ENCODE measurements at regions not wholly inside any gene's neighbourhood (a gene's known extent, or its start where the extent isn't known, plus 50 kb on each side); places are given as distances from the start of the nearest gene placed in this dataset.

DNA sequence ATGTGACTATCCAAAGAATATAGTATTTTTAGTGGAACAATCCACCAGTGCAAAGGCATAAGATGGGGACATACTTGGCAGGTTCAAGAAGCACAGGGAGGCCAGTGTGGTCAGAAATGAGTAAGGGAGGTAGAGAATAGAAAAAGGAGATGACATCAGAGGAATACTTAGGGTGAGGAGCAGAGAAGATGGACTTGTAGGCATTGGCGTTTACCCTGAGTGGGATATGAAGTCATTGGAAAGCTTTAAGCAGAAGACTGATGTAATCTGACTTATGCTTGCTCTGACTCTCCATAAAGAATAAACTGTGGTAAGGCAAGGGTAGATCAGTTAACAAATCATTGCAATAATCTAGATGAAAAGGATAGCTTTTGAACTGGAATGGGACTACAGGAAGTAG lies 228.7 kb downstream of the GJA1 start:
- no peaks in the 10 kb centered on the region for H3K27me3 ChIP-seq (replicated peaks in 1 of 2; ENCODE audit: control insufficient read depth in 2 of 2, insufficient read depth in 2 of 2, low read length in 1 of 2)
- H3K79me2 ChIP-seq (ENCODE audit: control insufficient read depth, insufficient read depth, low read length), result no peaks in the 10 kb centered on the region
- ChIA-PET RAD21 (ENCODE audit: unreplicated experiment) (no interaction called here), POLR2A (no interaction called here), CTCF (no interaction called here), SMC1A (ENCODE audit: uncharacterized antibody, unreplicated experiment) (no interaction called here)
- WGBS (ENCODE audit: insufficient coverage, insufficient replicate concordance, low lambda C conversion rate, missing lambda C conversion rate), result 0% methylated on average over 1 of the region's 1 CpG
- BruUV-seq (replicated peaks), result no TSS peak
- H3K9me3 ChIP-seq (replicated peaks; ENCODE audit: control insufficient read depth, insufficient read depth, low read length), result no peaks in the 10 kb centered on the region
- in situ Hi-C loops (cut with MboI) (no loop called here), intact Hi-C loops (cut with micrococcal nuclease; ENCODE audit: unreplicated experiment) (no loop called here)
- FAIRE-seq, result no peak
- no peaks in the 10 kb centered on the region for H3K36me3 ChIP-seq (ENCODE audit: control insufficient read depth in 2 of 2, insufficient read depth in 2 of 2, low read length in 1 of 2)
- ATAC-seq, result no peak
- no peak overlapping the region for H3K4me3 ChIP-seq
- no peak for DNase-seq (ENCODE audit: low read depth, low spot score)
- no peak overlapping the region for H2AFZ ChIP-seq (ENCODE audit: control insufficient read depth, low read depth, low read length)
- TF ChIP-seq, protein P1, sequence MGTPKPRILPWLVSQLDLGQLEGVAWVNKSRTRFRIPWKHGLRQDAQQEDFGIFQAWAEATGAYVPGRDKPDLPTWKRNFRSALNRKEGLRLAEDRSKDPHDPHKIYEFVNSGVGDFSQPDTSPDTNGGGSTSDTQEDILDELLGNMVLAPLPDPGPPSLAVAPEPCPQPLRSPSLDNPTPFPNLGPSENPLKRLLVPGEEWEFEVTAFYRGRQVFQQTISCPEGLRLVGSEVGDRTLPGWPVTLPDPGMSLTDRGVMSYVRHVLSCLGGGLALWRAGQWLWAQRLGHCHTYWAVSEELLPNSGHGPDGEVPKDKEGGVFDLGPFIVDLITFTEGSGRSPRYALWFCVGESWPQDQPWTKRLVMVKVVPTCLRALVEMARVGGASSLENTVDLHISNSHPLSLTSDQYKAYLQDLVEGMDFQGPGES (IDR thresholded peaks at IDR 0.05), result no peak
- TF ChIP-seq, protein P2, sequence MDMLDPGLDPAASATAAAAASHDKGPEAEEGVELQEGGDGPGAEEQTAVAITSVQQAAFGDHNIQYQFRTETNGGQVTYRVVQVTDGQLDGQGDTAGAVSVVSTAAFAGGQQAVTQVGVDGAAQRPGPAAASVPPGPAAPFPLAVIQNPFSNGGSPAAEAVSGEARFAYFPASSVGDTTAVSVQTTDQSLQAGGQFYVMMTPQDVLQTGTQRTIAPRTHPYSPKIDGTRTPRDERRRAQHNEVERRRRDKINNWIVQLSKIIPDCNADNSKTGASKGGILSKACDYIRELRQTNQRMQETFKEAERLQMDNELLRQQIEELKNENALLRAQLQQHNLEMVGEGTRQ (IDR thresholded peaks at IDR 0.05; ENCODE audit: borderline replicate concordance, low read depth, low read length), result no peak
- TF ChIP-seq, protein P3, sequence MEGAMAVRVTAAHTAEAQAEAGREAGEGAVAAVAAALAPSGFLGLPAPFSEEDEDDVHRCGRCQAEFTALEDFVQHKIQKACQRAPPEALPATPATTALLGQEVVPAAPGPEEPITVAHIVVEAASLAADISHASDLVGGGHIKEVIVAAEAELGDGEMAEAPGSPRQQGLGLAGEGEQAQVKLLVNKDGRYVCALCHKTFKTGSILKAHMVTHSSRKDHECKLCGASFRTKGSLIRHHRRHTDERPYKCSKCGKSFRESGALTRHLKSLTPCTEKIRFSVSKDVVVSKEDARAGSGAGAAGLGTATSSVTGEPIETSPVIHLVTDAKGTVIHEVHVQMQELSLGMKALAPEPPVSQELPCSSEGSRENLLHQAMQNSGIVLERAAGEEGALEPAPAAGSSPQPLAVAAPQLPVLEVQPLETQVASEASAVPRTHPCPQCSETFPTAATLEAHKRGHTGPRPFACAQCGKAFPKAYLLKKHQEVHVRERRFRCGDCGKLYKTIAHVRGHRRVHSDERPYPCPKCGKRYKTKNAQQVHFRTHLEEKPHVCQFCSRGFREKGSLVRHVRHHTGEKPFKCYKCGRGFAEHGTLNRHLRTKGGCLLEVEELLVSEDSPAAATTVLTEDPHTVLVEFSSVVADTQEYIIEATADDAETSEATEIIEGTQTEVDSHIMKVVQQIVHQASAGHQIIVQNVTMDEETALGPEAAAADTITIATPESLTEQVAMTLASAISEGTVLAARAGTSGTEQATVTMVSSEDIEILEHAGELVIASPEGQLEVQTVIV (IDR thresholded peaks at IDR 0.05; ENCODE audit: borderline replicate concordance, partially characterized antibody), result no peak
- TF ChIP-seq SUPT20H (IDR thresholded peaks at IDR 0.05; ENCODE audit: borderline replicate concordance, control insufficient read depth, low read depth, low read length) (no peak), GATAD2B (conservative IDR thresholded peaks at IDR 0.05; ENCODE audit: low read depth) (no peak)
- H3K4me2 ChIP-seq (ENCODE audit: control insufficient read depth, insufficient read depth), result no peak overlapping the region
- no peaks in the 10 kb centered on the region for H4K20me1 ChIP-seq (ENCODE audit: control insufficient read depth, insufficient read depth)
- no peak overlapping the region for H3K27ac ChIP-seq (ENCODE audit: control insufficient read depth, insufficient read depth)
- no peaks in the 10 kb centered on the region for H3K4me1 ChIP-seq (ENCODE audit: control insufficient read depth, insufficient read depth, low read length)
- no peak overlapping the region for H3K9ac ChIP-seq (ENCODE audit: control insufficient read depth, insufficient read depth, low read length)

Measured in GM12878 (cell line).